Heart left ventricle (tissue), 13 donors: ENCODE measurements at regions not wholly inside any gene's neighbourhood (a gene's known extent, or its start where the extent isn't known, plus 50 kb on each side); places are given as distances from the start of the nearest gene placed in this dataset.

Experiments
- CTCF ChIP-seq, 12 donors: fragments of 200-600 bp; sonication (generic) in 4 of 12; IDR thresholded peaks; one replicate each; pipeline versions ENCODE4 v1.5.0 to v1.8.0; 2018 to 2022; ENCODE audit warnings: antibody characterized with exemption in 12 of 12, mild to moderate bottlenecking in 5 of 12
- POLR2A ChIP-seq, 2 donors: fragments of 450-650 bp; IDR thresholded peaks; one replicate each; pipeline ENCODE4 v1.6.1; 2017; ENCODE audit warnings: antibody characterized with exemption in 2 of 2, mild to moderate bottlenecking in 2 of 2, moderate library complexity in 2 of 2
- donor health status: ischemic (EF 13 %, LVEDD 7.1; RV severe dilation, severe dysfunction).
- donor health status: DM: no; HTN: yes; CAD: no.
- donor health status: DM: no; HTN: no; CAD: no.
- donor health status: ischemic (EF 25% LVEDD 6.9; RV normal size, moderate dysfunction).
- donor health status: ischemic (EF 25% LVEDD 5.7; RV mildly dilated, moderate dysfunction).
- donor health status: ischemic (EF 35%, LVEDD 5.7; RV mildly dilated, moderate dysfunction).
- donor health status: nonischemic (EF 11% LVEDD 7.7; RV severe dilation, severe dysfunction).
- donor health status: DM: yes; HTN: yes; CAD: no.
- donor health status: PGD.
- donor health status: ischemic (EF 29% LVEDD 5.4; RV normal size, mild dysfunction).
- donor health status: nonischemic (EF 23%, LVEDD 6.1; RV moderate dilation, normal function).

- TF ChIP-seq CTCF (IDR thresholded peaks at IDR 0.05) (no peak), POLR2A (IDR thresholded peaks at IDR 0.05) (no peak)
These were observed 346.3 kb upstream of the DEFB115 start for GRCh38 chr20:30910937-30911725.
